AG10803 (cell line): ENCODE measurements at regions not wholly inside any gene's neighbourhood (a gene's known extent, or its start where the extent isn't known, plus 50 kb on each side); places are given as distances from the start of the nearest gene placed in this dataset.

ENCODE experiments used
- DNase-seq: peaks from one replicate; pipeline ENCODE4 v3.0.0; 2010; ENCODE audit warnings: low read depth
- H3K4me3 ChIP-seq: 2 replicates; pipeline ENCODE4 v1.5.1; 2011; ENCODE audit warnings: mild to moderate bottlenecking, low read length, control low read depth
- CTCF ChIP-seq: conservative IDR thresholded peaks from 2 replicates; pipeline ENCODE4 v1.5.1; 2011; ENCODE audit warnings: mild to moderate bottlenecking, low read length, control low read depth, inconsistent platforms

GRCh38 chr5:2876183-2876582 is 124.7 kb upstream of the IRX2 start:
- no peak overlapping the region for H3K4me3 ChIP-seq
- DNase-seq: no peak
- TF ChIP-seq CTCF: no peak

- no peak for TF ChIP-seq CTCF
- DNase-seq: no peak
Measured at GRCh38 chr5:2874099-2874498, 122.6 kb upstream of the IRX2 start.

DNA sequence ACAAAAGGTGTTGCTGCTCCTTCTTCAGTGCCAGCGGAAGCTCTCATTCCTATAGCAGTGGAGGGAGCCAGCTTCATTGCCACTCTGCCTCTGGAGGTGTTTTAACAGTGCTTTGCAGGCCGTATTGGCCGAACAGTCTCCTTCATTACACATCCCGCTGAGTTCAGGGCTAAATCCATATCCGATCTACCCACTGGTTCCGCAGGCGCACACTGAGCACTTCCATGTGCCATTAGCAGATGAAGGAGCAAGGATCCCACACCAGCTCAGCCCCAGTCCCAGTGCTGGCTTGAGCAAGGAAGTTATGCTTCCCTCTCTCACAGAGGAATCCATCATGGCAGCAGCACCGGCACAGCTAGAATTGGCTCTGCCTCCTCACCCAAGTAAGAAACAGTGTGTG is 121.2 kb upstream of the IRX2 start:
- DNase-seq: no peak
- no peak overlapping the region for H3K4me3 ChIP-seq
- no peak for TF ChIP-seq CTCF

More at GRCh38 chr5:2874099-2874498, 122.6 kb upstream of the IRX2 start:
- no peak overlapping the region for H3K4me3 ChIP-seq

DNA sequence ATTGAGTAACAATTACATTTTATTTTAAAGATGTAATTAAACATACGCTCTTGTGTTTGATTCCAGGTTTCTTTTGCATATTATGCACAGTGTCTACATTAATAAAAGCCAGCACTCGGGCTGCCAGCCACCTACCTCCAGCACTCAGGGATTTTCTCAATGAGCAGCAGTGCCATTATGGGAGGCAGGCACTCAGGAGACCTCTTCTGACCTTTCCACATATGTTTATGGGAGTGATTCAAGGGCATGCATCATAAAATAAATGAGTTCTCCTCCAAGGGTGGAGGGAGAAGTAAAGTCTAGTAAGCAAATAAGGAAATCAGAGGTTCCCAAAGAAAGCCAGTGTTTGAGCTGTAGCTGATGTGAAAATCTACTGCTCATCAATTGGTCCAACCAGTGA is 119.8 kb upstream of the IRX2 start:
- no peak for DNase-seq
- H3K4me3 ChIP-seq: no peak overlapping the region
- TF ChIP-seq CTCF: no peak

GRCh38 chr5:2869471-2869870 is 118.0 kb upstream of the IRX2 start:
- no peak for TF ChIP-seq CTCF
- DNase-seq: no peak
- no peak overlapping the region for H3K4me3 ChIP-seq

GRCh38 chr5:2867373-2867933 is 116.0 kb upstream of the IRX2 start:
- H3K4me3 ChIP-seq: no peak overlapping the region
- no peak for DNase-seq
- TF ChIP-seq CTCF: no peak

DNA sequence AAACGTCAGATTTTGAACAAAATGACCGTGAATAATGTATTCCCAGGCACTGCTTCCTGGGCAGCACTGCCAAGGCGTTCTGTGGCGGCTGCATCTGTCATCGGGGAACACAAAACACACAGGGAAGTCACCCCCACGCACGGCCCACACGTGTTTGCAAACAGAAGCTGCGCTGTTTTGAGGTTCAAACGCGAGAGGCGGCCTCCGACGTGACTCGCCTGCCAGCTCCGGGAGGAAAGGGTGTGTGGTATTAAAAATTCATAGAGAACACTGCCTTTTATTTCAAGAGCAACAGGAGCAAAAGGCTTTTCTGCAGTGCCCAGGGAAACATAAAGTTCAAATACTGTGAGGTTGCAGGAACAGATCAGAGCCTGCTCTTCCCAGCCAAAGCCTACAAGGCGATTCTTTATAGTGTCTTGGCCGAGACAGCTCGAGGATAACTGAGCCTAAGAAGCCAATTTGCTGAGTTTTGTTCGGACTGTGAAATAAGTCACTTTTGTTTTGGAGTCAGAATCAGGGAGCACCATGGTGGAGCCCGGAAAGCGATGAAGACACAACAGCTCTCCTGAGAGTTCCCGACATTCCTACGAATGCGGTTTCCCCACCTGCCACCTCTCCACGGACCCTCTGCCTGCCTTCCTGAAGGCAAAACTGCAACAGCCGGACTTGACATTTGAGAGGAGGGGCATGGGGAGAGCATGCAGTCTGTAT is 115.3 kb upstream of the IRX2 start:
- no peak for TF ChIP-seq CTCF
- DNase-seq: no peak
- H3K4me3 ChIP-seq: no peak overlapping the region
